ENCODE measurements at regions not wholly inside any gene's neighbourhood (a gene's known extent, or its start where the extent isn't known, plus 50 kb on each side); places are given as distances from the start of the nearest gene placed in this dataset.

GRCh38 chr5:12217039-12217438 lies 312.8 kb upstream of the CTNND2 start:
- DNase-seq (ENCODE audit: extremely low spot score, unreplicated experiment): no peak
- Mint-ChIP-seq H3K36me3 (ENCODE audit: unreplicated experiment) (no peaks in the 10 kb centered on the region), H3K27me3 (ENCODE audit: unreplicated experiment) (no peaks in the 10 kb centered on the region), H3K4me3 (ENCODE audit: unreplicated experiment) (no peak overlapping the region), H3K4me1 (ENCODE audit: unreplicated experiment) (no peaks in the 10 kb centered on the region), H3K9me3 (ENCODE audit: unreplicated experiment) (peaks cover 23% of the 10 kb centered on the region), H3K27ac (ENCODE audit: unreplicated experiment) (no peak overlapping the region)
- TF ChIP-seq CTCF (IDR thresholded peaks at IDR 0.05): no peak

DNA sequence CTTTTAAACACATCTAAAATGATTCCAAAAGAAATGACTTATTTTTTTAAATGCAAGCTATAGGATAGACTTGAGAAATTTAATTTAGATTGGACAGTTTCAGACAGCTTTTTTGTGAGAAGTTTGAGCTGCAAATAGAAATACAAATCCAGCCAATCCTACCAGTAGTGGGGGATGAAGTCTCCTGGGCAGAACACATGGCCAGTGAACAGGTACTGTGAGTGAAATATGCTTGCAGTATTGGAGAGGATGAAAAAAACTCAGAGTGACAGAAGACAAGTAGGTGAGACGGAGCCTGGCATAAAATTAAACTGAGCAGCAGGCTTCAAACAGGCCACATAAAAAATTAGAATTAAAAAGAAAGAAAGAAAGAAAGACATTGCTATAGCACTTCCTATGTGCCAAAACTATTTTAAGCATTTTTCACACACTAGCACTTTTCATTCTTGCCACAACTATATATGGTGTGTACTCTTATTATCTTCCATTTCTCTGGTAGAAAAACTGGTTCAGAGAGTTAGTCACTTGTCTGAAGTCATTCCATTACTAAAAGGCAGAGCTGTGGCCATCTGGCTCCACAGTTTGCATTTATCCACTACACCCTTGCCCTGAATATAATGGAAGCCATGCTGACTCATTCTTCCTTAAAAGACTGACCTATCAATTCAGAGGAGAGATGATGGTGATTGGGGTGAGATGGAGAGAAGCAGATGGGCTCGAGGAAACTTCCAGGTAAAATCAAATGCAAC lies 310.2 kb upstream of the CTNND2 start:
- peaks cover 14% of the 10 kb centered on the region for H3K9me3 Mint-ChIP-seq (ENCODE audit: unreplicated experiment)
- DNase-seq (ENCODE audit: extremely low spot score, unreplicated experiment): no peak
- TF ChIP-seq CTCF (IDR thresholded peaks at IDR 0.05): no peak

DNA sequence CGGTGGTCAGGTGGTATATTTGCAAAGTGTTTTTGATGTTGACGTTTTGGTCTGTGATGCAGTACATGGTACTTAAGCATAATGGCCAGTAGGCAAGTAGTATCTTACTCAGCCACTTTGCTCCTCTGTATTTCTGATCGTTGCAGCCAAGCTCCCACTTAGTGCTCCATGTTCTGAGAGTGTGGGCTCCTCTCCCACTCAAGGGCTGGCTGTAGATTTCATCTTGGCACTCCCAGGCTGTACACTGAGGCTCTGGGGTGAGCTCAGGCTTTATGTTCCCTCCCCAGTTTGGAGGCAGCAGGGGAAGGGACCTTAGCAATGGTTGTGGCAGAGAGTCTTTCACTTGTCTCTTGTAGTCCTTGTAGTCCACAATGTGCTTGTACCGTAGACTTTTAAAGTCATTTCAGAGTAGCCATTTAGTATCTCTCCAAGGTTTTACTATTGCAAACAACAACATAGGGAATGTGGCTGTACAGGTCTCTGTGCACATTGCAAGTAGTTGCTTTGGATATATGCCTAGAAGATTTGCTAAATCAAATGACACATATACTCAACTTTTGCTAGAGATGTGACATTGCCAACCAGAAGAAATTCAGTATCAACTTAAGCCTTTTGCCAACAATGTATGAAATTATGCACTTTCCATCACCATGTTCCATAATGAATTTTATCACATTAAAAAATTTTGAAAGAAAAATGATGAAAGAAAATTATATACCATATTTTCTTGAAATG lies 304.3 kb upstream of the CTNND2 start:
- TF ChIP-seq CTCF (IDR thresholded peaks at IDR 0.05): no peak
- no peak for DNase-seq (ENCODE audit: extremely low spot score, unreplicated experiment)
- Mint-ChIP-seq H3K36me3 (ENCODE audit: unreplicated experiment) (no peaks in the 10 kb centered on the region), H3K27ac (ENCODE audit: unreplicated experiment) (no peak overlapping the region), H3K4me3 (ENCODE audit: unreplicated experiment) (no peak overlapping the region), H3K27me3 (ENCODE audit: unreplicated experiment) (no peaks in the 10 kb centered on the region), H3K9me3 (ENCODE audit: unreplicated experiment) (peaks cover 8% of the 10 kb centered on the region), H3K4me1 (ENCODE audit: unreplicated experiment) (no peaks in the 10 kb centered on the region)

More for the DNA sequence above, 310.2 kb upstream of the CTNND2 start:
- H3K27ac Mint-ChIP-seq (ENCODE audit: unreplicated experiment): no peak overlapping the region
- no peaks in the 10 kb centered on the region for H3K36me3 Mint-ChIP-seq (ENCODE audit: unreplicated experiment)
- no peaks in the 10 kb centered on the region for H3K4me1 Mint-ChIP-seq (ENCODE audit: unreplicated experiment)
- no peak overlapping the region for H3K4me3 Mint-ChIP-seq (ENCODE audit: unreplicated experiment)
- no peaks in the 10 kb centered on the region for H3K27me3 Mint-ChIP-seq (ENCODE audit: unreplicated experiment)

DNA sequence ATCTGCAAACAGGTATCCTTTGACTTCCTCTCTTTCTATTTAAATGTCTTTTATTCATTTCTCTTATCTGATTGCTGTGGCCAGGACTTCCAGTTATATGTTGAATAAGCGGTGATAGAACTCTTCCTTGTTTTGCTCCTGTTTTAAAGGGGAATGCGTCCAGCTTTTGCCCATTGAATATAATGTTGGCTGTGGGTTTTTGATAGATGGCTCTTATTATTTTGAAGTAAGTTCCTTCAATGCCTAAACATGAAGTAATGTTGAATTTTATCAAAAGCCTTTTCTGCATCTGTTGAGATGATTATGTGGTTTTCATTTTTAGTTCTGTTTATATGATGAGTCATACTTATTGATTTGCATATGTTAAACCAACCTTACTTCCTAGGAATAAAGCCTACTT lies 300.5 kb upstream of the CTNND2 start:
- peaks cover 8% of the 10 kb centered on the region for H3K9me3 Mint-ChIP-seq (ENCODE audit: unreplicated experiment)
- no peak overlapping the region for H3K4me3 Mint-ChIP-seq (ENCODE audit: unreplicated experiment)
- H3K27me3 Mint-ChIP-seq (ENCODE audit: unreplicated experiment): no peaks in the 10 kb centered on the region
- no peak overlapping the region for H3K27ac Mint-ChIP-seq (ENCODE audit: unreplicated experiment)
- no peaks in the 10 kb centered on the region for H3K4me1 Mint-ChIP-seq (ENCODE audit: unreplicated experiment)
- H3K36me3 Mint-ChIP-seq (ENCODE audit: unreplicated experiment): no peaks in the 10 kb centered on the region
- DNase-seq (ENCODE audit: extremely low spot score, unreplicated experiment): no peak
- no peak for TF ChIP-seq CTCF (IDR thresholded peaks at IDR 0.05)

- Mint-ChIP-seq H3K9me3 (ENCODE audit: unreplicated experiment) (no peaks in the 10 kb centered on the region), H3K4me1 (ENCODE audit: unreplicated experiment) (no peaks in the 10 kb centered on the region), H3K27me3 (ENCODE audit: unreplicated experiment) (peaks cover 2% of the 10 kb centered on the region), H3K27ac (ENCODE audit: unreplicated experiment) (no peak overlapping the region), H3K36me3 (ENCODE audit: unreplicated experiment) (no peaks in the 10 kb centered on the region), H3K4me3 (ENCODE audit: unreplicated experiment) (no peak overlapping the region)
- no peak for DNase-seq (ENCODE audit: extremely low spot score, unreplicated experiment)
- no peak for TF ChIP-seq CTCF (IDR thresholded peaks at IDR 0.05)
Measured at GRCh38 chr5:12193536-12193935, 289.3 kb upstream of the CTNND2 start.
